ENCODE measurements at regions not wholly inside any gene's neighbourhood (a gene's known extent, or its start where the extent isn't known, plus 50 kb on each side); places are given as distances from the start of the nearest gene placed in this dataset.
A peak's percentile ranks its signal among the peaks of the same experiment; 100 is the strongest.

DNA sequence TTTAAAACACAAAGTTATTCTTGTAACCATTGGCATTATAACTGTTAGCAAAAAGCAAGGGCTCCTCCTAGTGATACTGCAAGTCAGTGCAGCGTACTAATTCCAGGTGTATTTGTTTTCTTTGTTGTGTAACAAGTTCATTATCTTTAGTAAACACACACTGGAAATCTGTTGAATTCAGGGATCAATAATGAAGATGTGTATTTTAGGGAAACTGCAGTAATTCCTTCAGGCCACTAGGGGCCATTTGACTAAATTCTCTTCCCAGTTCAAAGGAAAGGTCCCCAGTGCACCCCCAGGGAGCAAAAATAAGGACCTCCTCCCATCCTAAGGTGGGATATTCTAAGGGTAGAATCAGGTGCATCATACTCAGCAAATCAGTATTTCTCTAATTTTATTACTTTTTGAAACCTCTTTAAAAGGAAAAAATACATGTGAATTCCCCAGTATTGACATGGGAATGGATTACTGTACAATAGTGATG, 158.6 kb upstream of the LYZL1 start:
- Histone ChIP-seq H3K27me3 (replicated peaks; ENCODE audit: insufficient read depth, low read length) (no peaks in the 10 kb centered on the region), H3K4me2 (ENCODE audit: low read depth, low read length) (no peak overlapping the region), H3K9ac (ENCODE audit: low read length) (no peak overlapping the region), H4K20me1 (ENCODE audit: insufficient read depth, low read length) (no peaks in the 10 kb centered on the region), H3K4me3 (ENCODE audit: low read length) (no peak overlapping the region), H3K79me2 (ENCODE audit: low read length) (no peaks in the 10 kb centered on the region), H3K27ac (ENCODE audit: low read length) (no peak overlapping the region), H3K4me1 (ENCODE audit: low read length) (no peaks in the 10 kb centered on the region), H3K9me3 (replicated peaks; ENCODE audit: insufficient read depth, low read length) (no peaks in the 10 kb centered on the region), H2AFZ (ENCODE audit: low read length) (no peak overlapping the region), H3K36me3 (replicated peaks; ENCODE audit: insufficient read depth, low read length) (no peaks in the 10 kb centered on the region), H3F3A (ENCODE audit: insufficient read depth, low read length) (no peaks in the 10 kb centered on the region), H3K9me2 (replicated peaks; ENCODE audit: insufficient read depth, low read length) (no peaks in the 10 kb centered on the region)
- TF ChIP-seq, protein P1, sequence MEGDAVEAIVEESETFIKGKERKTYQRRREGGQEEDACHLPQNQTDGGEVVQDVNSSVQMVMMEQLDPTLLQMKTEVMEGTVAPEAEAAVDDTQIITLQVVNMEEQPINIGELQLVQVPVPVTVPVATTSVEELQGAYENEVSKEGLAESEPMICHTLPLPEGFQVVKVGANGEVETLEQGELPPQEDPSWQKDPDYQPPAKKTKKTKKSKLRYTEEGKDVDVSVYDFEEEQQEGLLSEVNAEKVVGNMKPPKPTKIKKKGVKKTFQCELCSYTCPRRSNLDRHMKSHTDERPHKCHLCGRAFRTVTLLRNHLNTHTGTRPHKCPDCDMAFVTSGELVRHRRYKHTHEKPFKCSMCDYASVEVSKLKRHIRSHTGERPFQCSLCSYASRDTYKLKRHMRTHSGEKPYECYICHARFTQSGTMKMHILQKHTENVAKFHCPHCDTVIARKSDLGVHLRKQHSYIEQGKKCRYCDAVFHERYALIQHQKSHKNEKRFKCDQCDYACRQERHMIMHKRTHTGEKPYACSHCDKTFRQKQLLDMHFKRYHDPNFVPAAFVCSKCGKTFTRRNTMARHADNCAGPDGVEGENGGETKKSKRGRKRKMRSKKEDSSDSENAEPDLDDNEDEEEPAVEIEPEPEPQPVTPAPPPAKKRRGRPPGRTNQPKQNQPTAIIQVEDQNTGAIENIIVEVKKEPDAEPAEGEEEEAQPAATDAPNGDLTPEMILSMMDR (IDR thresholded peaks at IDR 0.05; ENCODE audit: low read length), result peak; percentile 40
- TF ChIP-seq EZH2phosphoT487 (IDR thresholded peaks at IDR 0.05; ENCODE audit: low read length), result no peak
- DNase-seq, result peak; percentile 13

DNA sequence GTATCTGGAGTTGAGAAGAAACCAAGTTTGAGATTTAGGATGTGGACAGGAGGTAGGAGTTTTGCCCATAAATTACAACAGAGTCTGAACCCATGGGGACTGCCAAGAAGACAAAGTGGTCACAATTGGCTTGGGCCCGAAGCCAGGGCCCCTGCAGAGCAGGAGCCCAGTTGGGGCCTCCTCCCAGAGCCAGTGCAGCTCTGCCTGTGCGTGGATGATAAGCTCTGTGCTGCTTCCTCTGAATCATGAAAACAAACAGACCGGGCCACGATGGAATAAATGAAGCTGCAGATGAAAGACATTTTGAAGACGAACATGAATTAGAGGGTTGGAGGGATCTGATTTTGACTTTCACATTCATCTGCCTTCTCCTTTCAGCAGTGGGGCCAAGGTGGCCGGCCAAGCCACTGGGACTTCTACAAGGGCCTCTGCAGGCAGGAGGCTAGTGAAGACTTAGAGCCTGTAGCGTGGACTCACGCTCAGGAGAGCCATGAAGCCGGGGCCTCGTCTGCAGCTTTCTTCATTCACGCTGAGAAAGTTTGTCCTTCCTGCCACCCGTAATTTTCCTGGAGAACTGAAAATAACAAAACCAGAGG, 156.8 kb upstream of the LYZL1 start:
- no peak for DNase-seq
- no peak overlapping the region for H3K9ac ChIP-seq (ENCODE audit: low read length)
- no peaks in the 10 kb centered on the region for H4K20me1 ChIP-seq (ENCODE audit: insufficient read depth, low read length)
- TF ChIP-seq EZH2 (optimal IDR thresholded peaks at IDR 0.05; ENCODE audit: low read depth, low read length), result no peak
- no peak for TF ChIP-seq EZH2phosphoT487 (IDR thresholded peaks at IDR 0.05; ENCODE audit: low read length)
- TF ChIP-seq, protein P1 (IDR thresholded peaks at IDR 0.05; ENCODE audit: low read length), result no peak
- H3K9me2 ChIP-seq (replicated peaks; ENCODE audit: insufficient read depth, low read length), result no peaks in the 10 kb centered on the region
- no peak overlapping the region for H3K4me3 ChIP-seq (ENCODE audit: low read length)
- no peaks in the 10 kb centered on the region for H3K79me2 ChIP-seq (ENCODE audit: low read length)
- no peaks in the 10 kb centered on the region for H3K4me1 ChIP-seq (ENCODE audit: low read length)
- no peak overlapping the region for H2AFZ ChIP-seq (ENCODE audit: low read length)
- no peaks in the 10 kb centered on the region for H3F3A ChIP-seq (ENCODE audit: insufficient read depth, low read length)
- H3K9me3 ChIP-seq (replicated peaks; ENCODE audit: insufficient read depth, low read length), result no peaks in the 10 kb centered on the region
- H3K36me3 ChIP-seq (replicated peaks; ENCODE audit: insufficient read depth, low read length), result no peaks in the 10 kb centered on the region
- no peak overlapping the region for H3K4me2 ChIP-seq (ENCODE audit: low read depth, low read length)
- no peak overlapping the region for H3K27ac ChIP-seq (ENCODE audit: low read length)
- no peaks in the 10 kb centered on the region for H3K27me3 ChIP-seq (replicated peaks; ENCODE audit: insufficient read depth, low read length)

DNA sequence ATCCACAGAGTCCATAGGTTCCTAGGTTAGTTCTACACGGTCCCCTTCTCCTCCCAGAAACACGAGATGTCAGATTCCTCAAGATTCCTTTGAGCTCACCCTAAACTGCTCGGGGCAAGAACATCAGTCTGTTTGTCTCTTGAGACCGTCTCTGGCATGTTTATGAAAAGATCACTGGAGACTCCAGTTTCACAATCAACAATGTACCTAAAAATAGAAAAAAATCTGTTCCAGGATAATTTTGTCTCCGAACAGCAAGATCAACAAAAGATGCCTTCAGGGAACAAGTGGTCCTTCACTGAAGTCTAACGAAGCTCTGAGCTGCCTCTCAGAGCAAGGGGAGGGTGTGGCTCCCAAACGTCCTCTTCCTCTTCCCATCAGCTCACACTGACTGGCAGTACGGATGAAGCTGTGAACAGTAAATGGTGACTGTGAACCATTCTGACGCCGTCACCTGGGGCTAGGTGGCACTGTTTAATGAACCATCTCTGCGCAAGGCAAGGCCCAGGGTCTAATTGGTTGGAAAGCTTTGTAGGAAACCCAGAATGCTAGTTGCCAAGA, 156.2 kb upstream of the LYZL1 start:
- DNase-seq, result no peak
- Histone ChIP-seq H3K27me3 (replicated peaks; ENCODE audit: insufficient read depth, low read length) (no peaks in the 10 kb centered on the region), H3K36me3 (replicated peaks; ENCODE audit: insufficient read depth, low read length) (no peaks in the 10 kb centered on the region), H3K79me2 (ENCODE audit: low read length) (no peaks in the 10 kb centered on the region), H3K27ac (ENCODE audit: low read length) (no peak overlapping the region), H3F3A (ENCODE audit: insufficient read depth, low read length) (no peaks in the 10 kb centered on the region), H3K4me2 (ENCODE audit: low read depth, low read length) (no peak overlapping the region), H3K4me1 (ENCODE audit: low read length) (no peaks in the 10 kb centered on the region), H3K9me2 (replicated peaks; ENCODE audit: insufficient read depth, low read length) (no peaks in the 10 kb centered on the region), H3K9ac (ENCODE audit: low read length) (no peak overlapping the region), H3K4me3 (ENCODE audit: low read length) (no peak overlapping the region), H3K9me3 (replicated peaks; ENCODE audit: insufficient read depth, low read length) (no peaks in the 10 kb centered on the region), H2AFZ (ENCODE audit: low read length) (no peak overlapping the region), H4K20me1 (ENCODE audit: insufficient read depth, low read length) (no peaks in the 10 kb centered on the region)
- TF ChIP-seq, protein P1 (IDR thresholded peaks at IDR 0.05; ENCODE audit: low read length), result no peak
- no peak for TF ChIP-seq EZH2 (optimal IDR thresholded peaks at IDR 0.05; ENCODE audit: low read depth, low read length)
- no peak for TF ChIP-seq EZH2phosphoT487 (IDR thresholded peaks at IDR 0.05; ENCODE audit: low read length)
